ENCODE measurements at regions not wholly inside any gene's neighbourhood (a gene's known extent, or its start where the extent isn't known, plus 50 kb on each side); places are given as distances from the start of the nearest gene placed in this dataset.

DNA sequence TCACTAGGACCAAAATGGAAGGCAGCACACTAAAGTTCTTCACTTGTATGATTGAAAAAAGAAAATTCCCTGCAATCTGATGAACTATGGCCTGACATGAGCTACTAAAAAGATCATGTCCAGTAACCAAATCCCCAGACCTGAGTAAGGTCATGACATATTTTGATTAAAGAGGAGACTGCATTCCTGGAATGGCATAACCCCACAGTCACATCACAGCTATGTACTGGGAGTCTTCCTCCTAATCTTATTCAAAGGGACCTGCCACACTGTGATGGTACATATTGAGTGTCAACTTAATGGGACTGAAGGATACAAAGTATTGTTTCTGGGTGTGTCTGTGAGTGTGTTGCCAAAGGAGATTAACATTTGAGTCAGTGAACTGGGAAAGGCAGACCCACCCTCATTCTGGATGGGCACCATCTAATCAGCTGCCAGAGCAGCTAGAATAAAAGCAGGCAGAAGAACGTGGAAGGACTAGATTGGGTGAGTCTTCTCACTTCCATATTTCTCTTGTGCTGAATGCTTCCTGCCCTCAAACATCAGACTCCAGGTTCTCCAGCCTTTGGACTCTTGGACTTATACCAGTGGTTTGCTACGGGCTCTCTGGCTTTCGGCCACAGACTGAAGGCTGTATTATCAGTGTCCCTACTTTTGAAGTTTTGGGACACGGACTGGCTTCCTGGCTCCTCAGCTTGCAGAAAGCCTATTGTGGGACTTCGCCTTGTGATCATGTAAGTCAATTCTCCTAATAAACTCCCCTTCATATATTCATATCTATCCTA is 345.0 kb downstream of the TMEM38B start:
- TF ChIP-seq, protein P1, sequence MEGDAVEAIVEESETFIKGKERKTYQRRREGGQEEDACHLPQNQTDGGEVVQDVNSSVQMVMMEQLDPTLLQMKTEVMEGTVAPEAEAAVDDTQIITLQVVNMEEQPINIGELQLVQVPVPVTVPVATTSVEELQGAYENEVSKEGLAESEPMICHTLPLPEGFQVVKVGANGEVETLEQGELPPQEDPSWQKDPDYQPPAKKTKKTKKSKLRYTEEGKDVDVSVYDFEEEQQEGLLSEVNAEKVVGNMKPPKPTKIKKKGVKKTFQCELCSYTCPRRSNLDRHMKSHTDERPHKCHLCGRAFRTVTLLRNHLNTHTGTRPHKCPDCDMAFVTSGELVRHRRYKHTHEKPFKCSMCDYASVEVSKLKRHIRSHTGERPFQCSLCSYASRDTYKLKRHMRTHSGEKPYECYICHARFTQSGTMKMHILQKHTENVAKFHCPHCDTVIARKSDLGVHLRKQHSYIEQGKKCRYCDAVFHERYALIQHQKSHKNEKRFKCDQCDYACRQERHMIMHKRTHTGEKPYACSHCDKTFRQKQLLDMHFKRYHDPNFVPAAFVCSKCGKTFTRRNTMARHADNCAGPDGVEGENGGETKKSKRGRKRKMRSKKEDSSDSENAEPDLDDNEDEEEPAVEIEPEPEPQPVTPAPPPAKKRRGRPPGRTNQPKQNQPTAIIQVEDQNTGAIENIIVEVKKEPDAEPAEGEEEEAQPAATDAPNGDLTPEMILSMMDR (IDR thresholded peaks at IDR 0.05), result no peak
- no peak for TF ChIP-seq POLR2A (IDR thresholded peaks at IDR 0.05)

Measured in lower leg skin (tissue), 3 donors.